Astrocyte (in vitro differentiated cells and primary cell): ENCODE measurements at regions not wholly inside any gene's neighbourhood (a gene's known extent, or its start where the extent isn't known, plus 50 kb on each side); places are given as distances from the start of the nearest gene placed in this dataset.

ENCODE experiments used
- DNase-seq: peaks from one replicate; pipeline ENCODE4 v3.0.0-alpha.2; 2010; ENCODE audit warnings: low read depth
- FAIRE-seq: peaks from 2 replicates; lab custom pipeline; 2011; peaks lifted over from hg19 to GRCh38; lab: Jason Lieb, UNC
- H2AFZ ChIP-seq: 2 replicates; pipeline ENCODE4 v1.6.0; 2012; ENCODE audit warnings: low read depth, low read length, inconsistent platforms
- H3K27ac ChIP-seq: 2 replicates; pipeline ENCODE4 v1.5.1; 2011; ENCODE audit warnings: low read depth, low read length, inconsistent platforms
- H3K27me3 ChIP-seq: 2 replicates; pipeline ENCODE4 v1.6.0; 2011; ENCODE audit warnings: low read length, inconsistent platforms; ENCODE audit not compliant: insufficient read depth
- H3K36me3 ChIP-seq: 2 replicates; pipeline ENCODE4 v1.5.1; 2011; ENCODE audit warnings: low read length, inconsistent platforms; ENCODE audit not compliant: insufficient read depth
- H3K4me1 ChIP-seq: 2 replicates; pipeline ENCODE4 v1.5.1; 2011; ENCODE audit warnings: low read length, inconsistent platforms; ENCODE audit not compliant: insufficient read depth
- H3K4me2 ChIP-seq: 2 replicates; pipeline ENCODE4 v1.6.0; 2012; ENCODE audit warnings: low read length, inconsistent platforms
- H3K4me3 ChIP-seq: 2 replicates; pipeline ENCODE4 v1.5.1; 2011; ENCODE audit warnings: low read depth, mild to moderate bottlenecking, low read length, inconsistent platforms; ENCODE audit not compliant: insufficient read depth
- H3K79me2 ChIP-seq: 2 replicates; pipeline ENCODE4 v1.6.0; 2012; ENCODE audit warnings: mild to moderate bottlenecking, low read length, inconsistent platforms; ENCODE audit not compliant: insufficient read depth
- H3K9ac ChIP-seq: 2 replicates; pipeline ENCODE4 v1.6.0; 2012; ENCODE audit warnings: mild to moderate bottlenecking, low read length, inconsistent platforms
- H3K9me3 ChIP-seq: 2 replicates; pipeline ENCODE4 v1.5.1; 2012; ENCODE audit warnings: low read depth, mild to moderate bottlenecking, low read length, inconsistent platforms; ENCODE audit not compliant: insufficient read depth
- H4K20me1 ChIP-seq: 2 replicates; pipeline ENCODE4 v1.6.0; 2012; ENCODE audit warnings: low read length, inconsistent platforms; ENCODE audit not compliant: insufficient read depth
- H3K27ac Mint-ChIP-seq: one replicate; pipeline ENCODE4 v1.8.0; 2021; ENCODE audit warnings: mild to moderate bottlenecking, mixed read lengths; ENCODE audit not compliant: unreplicated experiment
- H3K27me3 Mint-ChIP-seq: one replicate; pipeline ENCODE4 v1.8.0; 2021; ENCODE audit warnings: low read depth, mixed read lengths; ENCODE audit not compliant: unreplicated experiment
- H3K36me3 Mint-ChIP-seq: one replicate; pipeline ENCODE4 v1.8.0; 2021; ENCODE audit warnings: low read depth, mixed read lengths; ENCODE audit not compliant: unreplicated experiment
- H3K4me1 Mint-ChIP-seq: one replicate; pipeline ENCODE4 v1.8.0; 2021; ENCODE audit warnings: low read depth, mixed read lengths; ENCODE audit not compliant: unreplicated experiment
- H3K4me3 Mint-ChIP-seq: one replicate; pipeline ENCODE4 v1.8.0; 2021; ENCODE audit warnings: mild to moderate bottlenecking, moderate library complexity, mixed read lengths; ENCODE audit not compliant: unreplicated experiment
- H3K9me3 Mint-ChIP-seq: one replicate; pipeline ENCODE4 v1.8.0; 2021; ENCODE audit warnings: mild to moderate bottlenecking, mixed read lengths; ENCODE audit not compliant: unreplicated experiment
- EZH2 ChIP-seq: IDR thresholded peaks from 2 replicates; pipeline ENCODE4 v1.6.1; 2012; ENCODE audit warnings: mild to moderate bottlenecking, low read length, inconsistent platforms; ENCODE audit not compliant: insufficient read depth
- TF ChIP-seq, protein P1 (sequence below): IDR thresholded peaks from 2 replicates; pipeline ENCODE4 v1.5.1; 2011; ENCODE audit warnings: low read depth, mild to moderate bottlenecking, inconsistent platforms, low read length, moderate library complexity; ENCODE audit not compliant: insufficient read depth

DNA sequence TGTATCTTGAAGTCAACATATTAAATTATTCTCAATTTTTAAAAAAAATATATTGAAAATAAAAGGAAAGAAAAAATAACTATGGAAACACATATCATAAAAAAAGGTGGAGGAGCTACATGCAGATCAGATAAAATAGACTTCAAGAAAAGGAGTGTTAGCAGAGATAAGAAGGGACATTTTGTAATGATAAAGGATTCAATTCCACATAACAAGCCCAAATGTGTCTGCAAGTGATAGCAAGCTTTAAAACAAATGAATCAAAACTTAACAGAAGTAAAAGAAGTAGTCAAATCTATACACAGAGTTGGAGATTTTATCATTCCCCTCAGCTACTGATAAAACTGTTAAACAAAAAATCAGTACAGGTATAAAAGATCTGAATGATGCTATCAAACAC lies 74.9 kb downstream of the TTC32 start:
- Mint-ChIP-seq H3K36me3 (no peaks in the 10 kb centered on the region), H3K27me3 (no peaks in the 10 kb centered on the region), H3K4me3 (no peak overlapping the region), H3K27ac (no peak overlapping the region), H3K9me3 (peaks cover 2% of the 10 kb centered on the region), H3K4me1 (no peaks in the 10 kb centered on the region)
- Histone ChIP-seq H3K4me2 (no peak overlapping the region), H3K9ac (no peak overlapping the region), H3K27me3 (peaks cover 3% of the 10 kb centered on the region), H3K9me3 (no peaks in the 10 kb centered on the region), H3K79me2 (no peaks in the 10 kb centered on the region), H4K20me1 (no peaks in the 10 kb centered on the region), H3K4me3 (no peak overlapping the region), H2AFZ (no peak overlapping the region), H3K36me3 (no peaks in the 10 kb centered on the region), H3K4me1 (no peaks in the 10 kb centered on the region), H3K27ac (no peak overlapping the region)
- DNase-seq, result no peak
- TF ChIP-seq, protein P1, sequence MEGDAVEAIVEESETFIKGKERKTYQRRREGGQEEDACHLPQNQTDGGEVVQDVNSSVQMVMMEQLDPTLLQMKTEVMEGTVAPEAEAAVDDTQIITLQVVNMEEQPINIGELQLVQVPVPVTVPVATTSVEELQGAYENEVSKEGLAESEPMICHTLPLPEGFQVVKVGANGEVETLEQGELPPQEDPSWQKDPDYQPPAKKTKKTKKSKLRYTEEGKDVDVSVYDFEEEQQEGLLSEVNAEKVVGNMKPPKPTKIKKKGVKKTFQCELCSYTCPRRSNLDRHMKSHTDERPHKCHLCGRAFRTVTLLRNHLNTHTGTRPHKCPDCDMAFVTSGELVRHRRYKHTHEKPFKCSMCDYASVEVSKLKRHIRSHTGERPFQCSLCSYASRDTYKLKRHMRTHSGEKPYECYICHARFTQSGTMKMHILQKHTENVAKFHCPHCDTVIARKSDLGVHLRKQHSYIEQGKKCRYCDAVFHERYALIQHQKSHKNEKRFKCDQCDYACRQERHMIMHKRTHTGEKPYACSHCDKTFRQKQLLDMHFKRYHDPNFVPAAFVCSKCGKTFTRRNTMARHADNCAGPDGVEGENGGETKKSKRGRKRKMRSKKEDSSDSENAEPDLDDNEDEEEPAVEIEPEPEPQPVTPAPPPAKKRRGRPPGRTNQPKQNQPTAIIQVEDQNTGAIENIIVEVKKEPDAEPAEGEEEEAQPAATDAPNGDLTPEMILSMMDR, result no peak
- no peak for TF ChIP-seq EZH2
- FAIRE-seq, result no peak

DNA sequence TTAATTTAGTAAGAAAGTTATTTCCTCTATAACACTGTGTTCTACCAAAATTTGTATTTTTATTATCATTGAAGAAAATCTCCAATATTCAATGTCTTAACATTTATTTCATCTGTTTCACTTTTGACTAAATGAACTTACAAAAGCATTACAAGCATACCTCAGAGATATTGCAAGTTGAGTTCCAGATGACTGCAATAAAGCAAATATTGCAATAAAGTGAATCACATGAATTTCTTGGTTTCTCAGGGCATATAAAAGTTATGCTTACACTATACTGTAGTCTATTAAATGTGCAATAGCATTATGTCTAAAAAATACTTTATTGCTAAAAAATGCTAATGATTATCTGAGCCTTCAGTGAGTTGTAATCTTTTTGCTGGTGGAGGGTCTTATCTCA lies 78.3 kb downstream of the TTC32 start:
- peaks cover 2% of the 10 kb centered on the region for H3K9me3 Mint-ChIP-seq
- H3K27me3 ChIP-seq, result peaks cover 2% of the 10 kb centered on the region
- no peak overlapping the region for H3K27ac Mint-ChIP-seq
- H3K79me2 ChIP-seq, result no peaks in the 10 kb centered on the region
- no peak overlapping the region for H3K4me3 Mint-ChIP-seq
- H4K20me1 ChIP-seq, result no peaks in the 10 kb centered on the region
- peaks cover 11% of the 10 kb centered on the region for H3K4me1 ChIP-seq
- H3K9me3 ChIP-seq, result no peaks in the 10 kb centered on the region
- no peak overlapping the region for H3K4me2 ChIP-seq
- H3K4me3 ChIP-seq, result no peak overlapping the region
- no peak overlapping the region for H3K9ac ChIP-seq
- no peak overlapping the region for H3K27ac ChIP-seq
- no peaks in the 10 kb centered on the region for H3K27me3 Mint-ChIP-seq
- FAIRE-seq (no peak), DNase-seq (no peak)
- peaks cover 3% of the 10 kb centered on the region for H3K4me1 Mint-ChIP-seq
- no peaks in the 10 kb centered on the region for H3K36me3 ChIP-seq
- no peak for TF ChIP-seq EZH2
- TF ChIP-seq, protein P1, result no peak
- no peak overlapping the region for H2AFZ ChIP-seq
- no peaks in the 10 kb centered on the region for H3K36me3 Mint-ChIP-seq

DNA sequence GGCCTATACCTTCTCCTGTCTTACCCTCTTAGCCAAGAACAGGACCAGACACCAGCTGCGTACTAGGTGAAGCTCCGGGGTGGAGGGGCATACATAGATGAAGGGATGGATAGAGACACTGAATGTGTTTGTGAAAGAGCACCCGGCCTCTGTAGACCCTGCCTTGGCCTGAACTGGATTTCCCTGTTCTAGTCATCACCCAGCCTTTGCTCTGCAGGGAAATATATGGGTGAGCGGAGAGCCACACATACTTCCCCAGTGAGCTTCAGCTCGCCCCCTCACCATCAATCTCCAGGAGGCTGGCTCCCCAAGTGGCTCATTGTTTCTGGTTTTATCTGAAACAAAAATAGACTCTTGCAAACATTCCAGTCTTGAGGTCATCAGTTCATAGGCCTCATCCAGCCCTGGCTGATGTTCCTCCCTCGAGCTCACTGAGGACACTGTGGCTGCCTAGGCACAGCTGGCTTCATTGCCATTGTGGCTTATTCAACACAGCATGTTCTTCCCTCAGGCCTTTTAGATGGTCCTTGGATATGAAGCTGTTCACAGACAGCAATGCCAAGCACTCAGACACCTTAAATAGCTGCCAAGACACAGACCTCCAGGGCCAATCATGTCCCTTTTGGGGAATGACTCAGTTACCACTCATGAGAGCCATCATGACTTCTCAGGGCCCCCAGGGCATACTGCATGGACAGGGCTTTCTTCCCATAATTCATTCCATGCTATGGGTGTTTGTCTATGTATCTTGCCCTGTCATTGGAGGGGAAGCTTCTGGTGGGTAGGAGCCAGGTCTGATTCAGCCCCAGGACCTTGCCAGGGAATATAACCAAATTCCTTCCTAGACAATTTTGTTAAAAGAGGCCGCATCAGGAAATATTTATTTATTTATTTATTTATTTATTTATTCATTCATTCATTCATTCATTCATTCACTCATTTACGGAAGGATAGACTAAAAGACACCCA lies 82.4 kb downstream of the TTC32 start:
- Histone ChIP-seq H3K9ac (peak overlapping the region; percentile 48), H3K4me1 (peaks cover 16% of the 10 kb centered on the region), H3K9me3 (no peaks in the 10 kb centered on the region), H3K27ac (peak overlapping the region; percentile 74), H3K4me3 (no peak overlapping the region), H3K36me3 (no peaks in the 10 kb centered on the region), H3K4me2 (peak overlapping the region; percentile 59), H2AFZ (peak overlapping the region; percentile 30), H3K27me3 (no peaks in the 10 kb centered on the region), H3K79me2 (no peaks in the 10 kb centered on the region), H4K20me1 (no peaks in the 10 kb centered on the region)
- Mint-ChIP-seq H3K36me3 (no peaks in the 10 kb centered on the region), H3K4me3 (no peak overlapping the region), H3K27me3 (peaks cover 10% of the 10 kb centered on the region), H3K9me3 (peaks cover 2% of the 10 kb centered on the region), H3K27ac (no peak overlapping the region), H3K4me1 (peaks cover 3% of the 10 kb centered on the region)
- FAIRE-seq (peak; percentile 92), DNase-seq (peak; percentile 93)
- TF ChIP-seq, protein P1, result no peak
- TF ChIP-seq EZH2, result no peak
